Liver (tissue), 8 donors: ENCODE measurements at regions not wholly inside any gene's neighbourhood (a gene's known extent, or its start where the extent isn't known, plus 50 kb on each side); places are given as distances from the start of the nearest gene placed in this dataset.

ENCODE experiments used
- DNase-seq: peaks from one replicate; pipeline ENCODE4 v3.0.0-alpha.2; 2017; ENCODE audit warnings: low spot score
- H3K27ac ChIP-seq, 2 donors: one replicate each; pipeline ENCODE4 v1.7.0; 2013; ENCODE audit warnings: inconsistent platforms in 2 of 2, low read length in 2 of 2, control low read depth in 1 of 2, low read depth in 1 of 2, mild to moderate bottlenecking in 1 of 2
- H3K27me3 ChIP-seq, 4 donors: one replicate each; pipeline versions ENCODE4 v1.6.1 to v1.7.0; 2013; ENCODE audit warnings: low read length in 3 of 4, inconsistent platforms in 1 of 4, mild to moderate bottlenecking in 1 of 4, moderate library complexity in 1 of 4; ENCODE audit not compliant: control insufficient read depth in 4 of 4, insufficient read depth in 4 of 4
- H3K36me3 ChIP-seq, 4 donors: one replicate each; pipeline versions ENCODE4 v1.6.1 to v1.7.0; 2013; ENCODE audit warnings: low read length in 3 of 4, mild to moderate bottlenecking in 3 of 4, low read depth in 1 of 4, moderate library complexity in 1 of 4; ENCODE audit not compliant: control insufficient read depth in 4 of 4, insufficient read depth in 3 of 4
- H3K4me1 ChIP-seq, 4 donors: one replicate each; pipeline versions ENCODE4 v1.6.1 to v1.7.0; 2013; ENCODE audit warnings: low read length in 3 of 4, mild to moderate bottlenecking in 3 of 4, moderate library complexity in 1 of 4; ENCODE audit not compliant: control insufficient read depth in 4 of 4, insufficient read depth in 4 of 4
- H3K4me3 ChIP-seq, 3 donors: one replicate each; pipeline versions ENCODE4 v1.6.1 to v1.7.0; 2013; ENCODE audit warnings: low read length in 3 of 3, control low read depth in 1 of 3, low read depth in 1 of 3, mild to moderate bottlenecking in 1 of 3
- H3K9ac ChIP-seq, 2 donors: one replicate each; pipeline ENCODE4 v1.7.0; 2013; ENCODE audit warnings: low read length in 2 of 2, mild to moderate bottlenecking in 2 of 2, moderate library complexity in 2 of 2, control low read depth in 1 of 2, low read depth in 1 of 2
- H3K9me3 ChIP-seq, 4 donors: one replicate each; pipeline versions ENCODE4 v1.6.1 to v1.7.0; 2013; ENCODE audit warnings: low read length in 3 of 4; ENCODE audit not compliant: control insufficient read depth in 4 of 4
- EGR1 ChIP-seq, 2 donors: IDR thresholded peaks; 2 replicates each; pipeline ENCODE4 v1.6.1; 2016 to 2018; ENCODE audit warnings: antibody characterized with exemption in 2 of 2, low read depth in 2 of 2
- FOXA1 ChIP-seq: IDR thresholded peaks from 2 replicates; pipeline ENCODE4 v1.6.1; 2016; ENCODE audit warnings: antibody characterized with exemption
- FOXA2 ChIP-seq: IDR thresholded peaks from 2 replicates; pipeline ENCODE4 v1.6.1; 2016; ENCODE audit warnings: antibody characterized with exemption
- GABPA ChIP-seq, 2 donors: IDR thresholded peaks in 1 of 2; conservative IDR thresholded peaks in 1 of 2; 2 replicates each; pipeline ENCODE4 v1.6.1; 2016; ENCODE audit warnings: antibody characterized with exemption in 2 of 2, mild to moderate bottlenecking in 1 of 2, moderate library complexity in 1 of 2
- HNF4A ChIP-seq, 2 donors: conservative IDR thresholded peaks; 2 replicates each; pipeline ENCODE4 v1.6.1; 2016; ENCODE audit warnings: antibody characterized with exemption in 2 of 2, mild to moderate bottlenecking in 2 of 2
- HNF4G ChIP-seq: IDR thresholded peaks from 2 replicates; pipeline ENCODE4 v1.6.1; 2016; ENCODE audit warnings: antibody characterized with exemption
- JUND ChIP-seq, 2 donors: IDR thresholded peaks; 2 replicates each; pipeline ENCODE4 v1.6.1; 2016; ENCODE audit warnings: antibody characterized with exemption in 2 of 2
- NR2F2 ChIP-seq: IDR thresholded peaks from 2 replicates; pipeline ENCODE4 v1.6.1; 2016; ENCODE audit warnings: antibody characterized with exemption
- RAD21 ChIP-seq, 2 donors: IDR thresholded peaks; 2 replicates each; pipeline ENCODE4 v1.6.1; 2016; ENCODE audit warnings: antibody characterized with exemption in 2 of 2, mild to moderate bottlenecking in 2 of 2
- SP1 ChIP-seq: IDR thresholded peaks from 2 replicates; pipeline ENCODE4 v1.6.1; 2018; ENCODE audit warnings: antibody characterized with exemption, mild to moderate bottlenecking
- TAF1 ChIP-seq: conservative IDR thresholded peaks from 2 replicates; pipeline ENCODE4 v1.6.1; 2016; ENCODE audit warnings: antibody characterized with exemption, mild to moderate bottlenecking
- YY1 ChIP-seq: IDR thresholded peaks from 2 replicates; pipeline ENCODE4 v1.6.1; 2016; ENCODE audit warnings: antibody characterized with exemption, mild to moderate bottlenecking
- WGBS: extraction: QIAGEN DNeasy Blood & Tissue Kit; methylation state at CpG from one replicate; pipeline ENCODE4 v1.1.7; 2013; 5-methylcytosine and 5-hydroxymethylcytosine counted together
- TF ChIP-seq, protein P1 (sequence below): IDR thresholded peaks from 2 replicates; pipeline ENCODE4 v1.6.1; 2016; ENCODE audit warnings: antibody characterized with exemption, mild to moderate bottlenecking
- TF ChIP-seq, protein P2 (sequence below): IDR thresholded peaks from 2 replicates; pipeline ENCODE4 v1.6.1; 2016; ENCODE audit warnings: antibody characterized with exemption
- TF ChIP-seq, protein P3 (sequence below): IDR thresholded peaks from 2 replicates; pipeline ENCODE4 v1.6.1; 2016; ENCODE audit warnings: antibody characterized with exemption
- TF ChIP-seq, protein P4 (sequence below): fragments of 150-350 bp; IDR thresholded peaks from 2 replicates; pipeline ENCODE4 v1.5.1; 2017; ENCODE audit warnings: improper control_type of control experiment, low read depth, low read length; ENCODE audit not compliant: missing input control
- donor health status: healthy.
- donor health status: healthy.
- donor health status: healthy.
- donor health status: healthy.
- donor health status: healthy.

DNA sequence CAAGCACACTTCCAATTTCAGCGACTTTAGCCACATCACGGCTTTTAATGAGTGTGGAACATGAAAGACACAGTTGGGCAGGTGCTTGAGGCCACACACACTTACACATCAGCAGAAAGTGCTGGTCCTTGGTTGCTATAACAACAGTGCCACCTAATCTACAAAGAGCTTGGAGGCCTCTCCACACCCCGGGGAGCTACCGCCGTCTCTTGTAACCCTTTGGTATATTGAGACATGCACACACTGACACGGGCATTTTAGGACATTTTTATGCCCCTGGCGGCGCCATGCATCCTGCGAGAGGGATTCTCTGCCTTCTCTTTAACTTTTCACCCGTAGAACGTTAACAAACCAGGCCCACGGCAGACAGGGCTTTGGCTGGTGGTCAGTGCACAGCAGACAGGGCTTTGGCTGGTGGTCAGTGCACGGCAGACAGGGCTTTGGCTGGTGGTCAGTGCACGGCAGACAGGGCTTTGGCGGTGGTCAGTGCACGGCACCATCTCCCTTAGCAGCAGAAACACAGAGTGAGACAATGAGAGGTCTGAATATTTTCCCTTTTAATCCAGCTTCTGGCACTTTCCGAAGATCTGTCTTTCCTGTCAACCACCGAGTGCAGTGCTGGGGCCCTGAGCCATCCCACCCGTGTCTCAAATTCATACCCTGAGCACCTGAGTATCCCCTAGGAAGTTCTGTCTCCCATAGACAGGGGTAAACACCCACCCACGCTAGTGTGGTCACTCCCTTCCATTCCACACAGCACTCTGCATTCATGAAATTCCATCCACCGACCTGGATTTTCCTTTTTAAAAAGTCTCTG, 116.6 kb upstream of the RPS6KA2 start:
- Histone ChIP-seq H3K4me1 (no peaks in the 10 kb centered on the region), H3K4me3 (no peak overlapping the region), H3K27me3 (no peaks in the 10 kb centered on the region), H3K36me3 (no peaks in the 10 kb centered on the region), H3K9ac (no peak overlapping the region), H3K27ac (no peak overlapping the region), H3K9me3 (peaks cover 0 to 4% (median 0%) of the 10 kb centered on the region in 4 donors)
- 87% methylated on average over 21 of the region's 21 CpGs for WGBS
- no peak for TF ChIP-seq NR2F2
- no peak for TF ChIP-seq SP1
- TF ChIP-seq, protein P1, sequence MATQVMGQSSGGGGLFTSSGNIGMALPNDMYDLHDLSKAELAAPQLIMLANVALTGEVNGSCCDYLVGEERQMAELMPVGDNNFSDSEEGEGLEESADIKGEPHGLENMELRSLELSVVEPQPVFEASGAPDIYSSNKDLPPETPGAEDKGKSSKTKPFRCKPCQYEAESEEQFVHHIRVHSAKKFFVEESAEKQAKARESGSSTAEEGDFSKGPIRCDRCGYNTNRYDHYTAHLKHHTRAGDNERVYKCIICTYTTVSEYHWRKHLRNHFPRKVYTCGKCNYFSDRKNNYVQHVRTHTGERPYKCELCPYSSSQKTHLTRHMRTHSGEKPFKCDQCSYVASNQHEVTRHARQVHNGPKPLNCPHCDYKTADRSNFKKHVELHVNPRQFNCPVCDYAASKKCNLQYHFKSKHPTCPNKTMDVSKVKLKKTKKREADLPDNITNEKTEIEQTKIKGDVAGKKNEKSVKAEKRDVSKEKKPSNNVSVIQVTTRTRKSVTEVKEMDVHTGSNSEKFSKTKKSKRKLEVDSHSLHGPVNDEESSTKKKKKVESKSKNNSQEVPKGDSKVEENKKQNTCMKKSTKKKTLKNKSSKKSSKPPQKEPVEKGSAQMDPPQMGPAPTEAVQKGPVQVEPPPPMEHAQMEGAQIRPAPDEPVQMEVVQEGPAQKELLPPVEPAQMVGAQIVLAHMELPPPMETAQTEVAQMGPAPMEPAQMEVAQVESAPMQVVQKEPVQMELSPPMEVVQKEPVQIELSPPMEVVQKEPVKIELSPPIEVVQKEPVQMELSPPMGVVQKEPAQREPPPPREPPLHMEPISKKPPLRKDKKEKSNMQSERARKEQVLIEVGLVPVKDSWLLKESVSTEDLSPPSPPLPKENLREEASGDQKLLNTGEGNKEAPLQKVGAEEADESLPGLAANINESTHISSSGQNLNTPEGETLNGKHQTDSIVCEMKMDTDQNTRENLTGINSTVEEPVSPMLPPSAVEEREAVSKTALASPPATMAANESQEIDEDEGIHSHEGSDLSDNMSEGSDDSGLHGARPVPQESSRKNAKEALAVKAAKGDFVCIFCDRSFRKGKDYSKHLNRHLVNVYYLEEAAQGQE = no peak
- TF ChIP-seq, protein P2, sequence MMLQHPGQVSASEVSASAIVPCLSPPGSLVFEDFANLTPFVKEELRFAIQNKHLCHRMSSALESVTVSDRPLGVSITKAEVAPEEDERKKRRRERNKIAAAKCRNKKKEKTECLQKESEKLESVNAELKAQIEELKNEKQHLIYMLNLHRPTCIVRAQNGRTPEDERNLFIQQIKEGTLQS = no peak
- no peak for TF ChIP-seq EGR1 (IDR thresholded peaks at IDR 0.05; ENCODE audit: low read depth in 2 of 2)
- no peak for TF ChIP-seq GABPA (IDR thresholded peaks at IDR 0.05 in 1 of 2, conservative IDR thresholded peaks at IDR 0.05 in 1 of 2)
- TF ChIP-seq TAF1 = no peak
- no peak for TF ChIP-seq HNF4A (conservative IDR thresholded peaks at IDR 0.05)
- no peak for TF ChIP-seq JUND (IDR thresholded peaks at IDR 0.05)
- TF ChIP-seq FOXA2 = no peak
- TF ChIP-seq RAD21 (IDR thresholded peaks at IDR 0.05) = no peak
- TF ChIP-seq, protein P3, sequence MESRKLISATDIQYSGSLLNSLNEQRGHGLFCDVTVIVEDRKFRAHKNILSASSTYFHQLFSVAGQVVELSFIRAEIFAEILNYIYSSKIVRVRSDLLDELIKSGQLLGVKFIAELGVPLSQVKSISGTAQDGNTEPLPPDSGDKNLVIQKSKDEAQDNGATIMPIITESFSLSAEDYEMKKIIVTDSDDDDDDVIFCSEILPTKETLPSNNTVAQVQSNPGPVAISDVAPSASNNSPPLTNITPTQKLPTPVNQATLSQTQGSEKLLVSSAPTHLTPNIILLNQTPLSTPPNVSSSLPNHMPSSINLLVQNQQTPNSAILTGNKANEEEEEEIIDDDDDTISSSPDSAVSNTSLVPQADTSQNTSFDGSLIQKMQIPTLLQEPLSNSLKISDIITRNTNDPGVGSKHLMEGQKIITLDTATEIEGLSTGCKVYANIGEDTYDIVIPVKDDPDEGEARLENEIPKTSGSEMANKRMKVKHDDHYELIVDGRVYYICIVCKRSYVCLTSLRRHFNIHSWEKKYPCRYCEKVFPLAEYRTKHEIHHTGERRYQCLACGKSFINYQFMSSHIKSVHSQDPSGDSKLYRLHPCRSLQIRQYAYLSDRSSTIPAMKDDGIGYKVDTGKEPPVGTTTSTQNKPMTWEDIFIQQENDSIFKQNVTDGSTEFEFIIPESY = no peak
- DNase-seq = no peak

DNA sequence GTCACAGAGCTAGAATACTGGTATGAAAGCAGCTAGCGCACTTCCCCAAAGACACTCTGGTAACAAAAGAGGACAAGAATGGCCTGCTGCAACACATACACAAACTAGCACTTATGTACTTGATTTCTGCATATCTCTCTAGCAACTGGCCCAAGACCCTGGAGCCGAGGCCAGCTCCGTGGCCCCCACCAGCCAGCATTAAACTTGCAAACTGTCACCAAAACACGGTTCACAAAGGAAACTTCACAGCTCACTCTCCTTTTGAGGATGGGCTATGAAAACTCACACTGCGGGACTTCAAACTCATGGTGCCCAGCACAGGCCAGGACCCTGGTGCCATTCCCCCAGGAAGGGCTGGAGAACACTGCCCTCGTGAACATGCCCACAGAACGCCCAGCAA, 115.9 kb upstream of the RPS6KA2 start:
- no peak overlapping the region for H3K9ac ChIP-seq
- TF ChIP-seq, protein P2 = no peak
- TF ChIP-seq GABPA (IDR thresholded peaks at IDR 0.05 in 1 of 2, conservative IDR thresholded peaks at IDR 0.05 in 1 of 2) = no peak
- TF ChIP-seq YY1 = no peak
- no peak for TF ChIP-seq RAD21 (IDR thresholded peaks at IDR 0.05)
- TF ChIP-seq, protein P4, sequence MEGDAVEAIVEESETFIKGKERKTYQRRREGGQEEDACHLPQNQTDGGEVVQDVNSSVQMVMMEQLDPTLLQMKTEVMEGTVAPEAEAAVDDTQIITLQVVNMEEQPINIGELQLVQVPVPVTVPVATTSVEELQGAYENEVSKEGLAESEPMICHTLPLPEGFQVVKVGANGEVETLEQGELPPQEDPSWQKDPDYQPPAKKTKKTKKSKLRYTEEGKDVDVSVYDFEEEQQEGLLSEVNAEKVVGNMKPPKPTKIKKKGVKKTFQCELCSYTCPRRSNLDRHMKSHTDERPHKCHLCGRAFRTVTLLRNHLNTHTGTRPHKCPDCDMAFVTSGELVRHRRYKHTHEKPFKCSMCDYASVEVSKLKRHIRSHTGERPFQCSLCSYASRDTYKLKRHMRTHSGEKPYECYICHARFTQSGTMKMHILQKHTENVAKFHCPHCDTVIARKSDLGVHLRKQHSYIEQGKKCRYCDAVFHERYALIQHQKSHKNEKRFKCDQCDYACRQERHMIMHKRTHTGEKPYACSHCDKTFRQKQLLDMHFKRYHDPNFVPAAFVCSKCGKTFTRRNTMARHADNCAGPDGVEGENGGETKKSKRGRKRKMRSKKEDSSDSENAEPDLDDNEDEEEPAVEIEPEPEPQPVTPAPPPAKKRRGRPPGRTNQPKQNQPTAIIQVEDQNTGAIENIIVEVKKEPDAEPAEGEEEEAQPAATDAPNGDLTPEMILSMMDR = no peak
- TF ChIP-seq JUND (IDR thresholded peaks at IDR 0.05) = no peak
- no peak for TF ChIP-seq EGR1 (IDR thresholded peaks at IDR 0.05; ENCODE audit: low read depth in 2 of 2)
- TF ChIP-seq TAF1 = no peak
- TF ChIP-seq, protein P1 = no peak
- no peak for TF ChIP-seq FOXA1
- TF ChIP-seq HNF4G = no peak
- TF ChIP-seq, protein P3 = no peak
- no peak for TF ChIP-seq SP1

More for the DNA sequence above, 115.9 kb upstream of the RPS6KA2 start:
- peaks cover 0 to 4% (median 0%) of the 10 kb centered on the region in 4 donors for H3K9me3 ChIP-seq
- no peaks in the 10 kb centered on the region for H3K36me3 ChIP-seq
- WGBS = 89% methylated on average over 7 of the region's 7 CpGs
- no peaks in the 10 kb centered on the region for H3K27me3 ChIP-seq
- H3K4me1 ChIP-seq = no peaks in the 10 kb centered on the region
- no peak overlapping the region for H3K4me3 ChIP-seq
- no peak for DNase-seq
- no peak overlapping the region for H3K27ac ChIP-seq
